Keratinocyte (primary cell): ENCODE measurements at regions not wholly inside any gene's neighbourhood (a gene's known extent, or its start where the extent isn't known, plus 50 kb on each side); places are given as distances from the start of the nearest gene placed in this dataset.

ENCODE experiments used
- DNase-seq: peaks from one replicate; pipeline ENCODE4 v3.0.0-alpha.2; 2011; ENCODE audit warnings: low read depth, missing footprints, low spot score
- FAIRE-seq: peaks from 2 replicates; lab custom pipeline; 2011; peaks lifted over from hg19 to GRCh38; lab: Jason Lieb, UNC
- H2AFZ ChIP-seq: 2 replicates; pipeline ENCODE4 v1.6.0; 2012; ENCODE audit warnings: low read length, control low read depth, inconsistent platforms; ENCODE audit not compliant: control insufficient read depth
- H3K27ac ChIP-seq: 2 replicates; pipeline ENCODE4 v1.5.1; 2011; ENCODE audit warnings: low read length; ENCODE audit not compliant: control insufficient read depth, insufficient read depth
- H3K27me3 ChIP-seq: 3 replicates; pipeline ENCODE4 v1.6.0; 2011; ENCODE audit warnings: low read length; ENCODE audit not compliant: control insufficient read depth, insufficient read depth; ENCODE audit errors: extremely low read depth
- H3K36me3 ChIP-seq, 2 experiments: 2 replicates in 1 of 2; 3 replicates in 1 of 2; pipeline ENCODE4 v1.5.1; 2011; ENCODE audit warnings: low read length in 2 of 2, mild to moderate bottlenecking in 1 of 2; ENCODE audit not compliant: control insufficient read depth in 2 of 2, insufficient read depth in 2 of 2; ENCODE audit errors: extremely low read depth in 1 of 2
- H3K4me1 ChIP-seq: 3 replicates; pipeline ENCODE4 v1.5.1; 2011; ENCODE audit warnings: low read length; ENCODE audit not compliant: control insufficient read depth, insufficient read depth; ENCODE audit errors: extremely low read depth
- H3K4me2 ChIP-seq: 3 replicates; pipeline ENCODE4 v1.6.0; 2011; ENCODE audit warnings: low read depth, low read length; ENCODE audit not compliant: control insufficient read depth, insufficient read depth; ENCODE audit errors: extremely low read depth
- H3K4me3 ChIP-seq, 3 experiments: fragments of 200-600 bp in 1 of 3; sonication (generic) in 1 of 3; 2 replicates in 2 of 3; 3 replicates in 1 of 3; pipeline ENCODE4 v1.5.1; 2011 to 2016; ENCODE audit warnings: low read length in 3 of 3, mild to moderate bottlenecking in 3 of 3, control low read depth in 2 of 3, inconsistent platforms in 1 of 3, low read depth in 1 of 3, mixed read lengths in 1 of 3, mixed run types in 1 of 3, moderate library complexity in 1 of 3; ENCODE audit not compliant: control insufficient read depth in 2 of 3, insufficient read depth in 2 of 3; ENCODE audit errors: extremely low read depth in 1 of 3
- H3K79me2 ChIP-seq: 2 replicates; pipeline ENCODE4 v1.6.0; 2012; ENCODE audit warnings: low read length; ENCODE audit not compliant: control insufficient read depth, insufficient read depth
- H3K9ac ChIP-seq: 3 replicates; pipeline ENCODE4 v1.6.0; 2011; ENCODE audit warnings: low read length; ENCODE audit not compliant: control insufficient read depth, insufficient read depth; ENCODE audit errors: extremely low read depth
- H3K9me1 ChIP-seq: 3 replicates; pipeline ENCODE4 v1.6.0; 2011; ENCODE audit warnings: low read length; ENCODE audit not compliant: control insufficient read depth, insufficient read depth; ENCODE audit errors: extremely low read depth
- H3K9me3 ChIP-seq: 2 replicates; pipeline ENCODE4 v1.5.1; 2012; ENCODE audit warnings: low read depth, low read length; ENCODE audit not compliant: control insufficient read depth
- H4K20me1 ChIP-seq: 3 replicates; pipeline ENCODE4 v1.6.0; 2011; ENCODE audit warnings: low read length; ENCODE audit not compliant: control insufficient read depth, insufficient read depth; ENCODE audit errors: extremely low read depth
- CTCF ChIP-seq, 3 experiments: IDR thresholded peaks in 1 of 3; conservative IDR thresholded peaks in 1 of 3; optimal IDR thresholded peaks in 1 of 3; 2 replicates in 2 of 3; 3 replicates in 1 of 3; pipeline versions ENCODE3 to v1.5.1; 2011; ENCODE audit warnings: low read length in 3 of 3, mild to moderate bottlenecking in 3 of 3, moderate library complexity in 2 of 3, control low read depth in 1 of 3, inconsistent platforms in 1 of 3; ENCODE audit not compliant: insufficient read depth in 2 of 3; ENCODE audit errors: extremely low read depth in 1 of 3
- EZH2 ChIP-seq: IDR thresholded peaks from one replicate; pipeline ENCODE4 v1.6.1; 2012; ENCODE audit warnings: inconsistent platforms, mild to moderate bottlenecking, low read length, moderate library complexity
- dilution Hi-C: fragments of 300-500 bp; cut with MboI; formaldehyde crosslinking; loops from one replicate; pipeline ENCODE4 v1.7.0; 2020; ENCODE audit warnings: low sequenced_read_pairs; ENCODE audit not compliant: extremely low pct_ligation_motif_present

GRCh38 chr9:91074866-91075265, 273.2 kb downstream of the SYK start:
- Histone ChIP-seq H3K79me2 (no peaks in the 10 kb centered on the region), H3K36me3 (no peaks in the 10 kb centered on the region), H2AFZ (no peak overlapping the region), H3K27me3 (no peaks in the 10 kb centered on the region), H3K27ac (no peak overlapping the region), H3K9ac (no peak overlapping the region), H3K4me2 (no peak overlapping the region), H4K20me1 (no peaks in the 10 kb centered on the region), H3K4me1 (peaks cover 5% of the 10 kb centered on the region), H3K9me3 (no peaks in the 10 kb centered on the region), H3K4me3 (no peak overlapping the region), H3K9me1 (no peaks in the 10 kb centered on the region)
- FAIRE-seq (no peak), DNase-seq (no peak)
- dilution Hi-C loops, result no loop called here
- TF ChIP-seq EZH2, result no peak
- TF ChIP-seq CTCF (optimal IDR thresholded peaks at IDR 0.05 in 1 of 3, IDR thresholded peaks at IDR 0.05 in 1 of 3, conservative IDR thresholded peaks at IDR 0.05 in 1 of 3; ENCODE audit: extremely low read depth in 1 of 3, insufficient read depth in 2 of 3, low read length in 3 of 3), result no peak

DNA sequence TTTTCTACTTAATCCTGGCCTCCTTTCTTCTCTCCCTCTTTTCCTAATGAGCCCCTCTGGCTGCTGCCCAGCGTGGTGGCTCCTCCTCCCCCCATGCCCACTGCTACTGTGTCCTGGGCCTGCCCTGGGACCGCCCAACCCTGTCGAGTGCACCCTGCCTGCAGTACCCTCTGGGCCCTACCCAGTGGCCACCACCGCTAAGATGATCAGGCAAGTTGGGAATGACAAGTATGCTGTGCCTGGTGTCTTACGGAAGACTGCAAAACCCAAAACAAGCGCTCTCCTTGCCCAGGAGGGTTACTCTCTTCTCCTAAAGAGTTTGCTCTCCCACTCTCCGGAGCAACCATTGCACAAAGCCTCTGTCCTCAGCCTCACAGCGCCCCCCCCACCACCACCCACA, 273.7 kb downstream of the SYK start:
- H3K27me3 ChIP-seq, result no peaks in the 10 kb centered on the region
- no peak overlapping the region for H3K4me3 ChIP-seq
- dilution Hi-C loops, result no loop called here
- peaks cover 5% of the 10 kb centered on the region for H3K4me1 ChIP-seq
- TF ChIP-seq EZH2, result no peak
- TF ChIP-seq CTCF (optimal IDR thresholded peaks at IDR 0.05 in 1 of 3, IDR thresholded peaks at IDR 0.05 in 1 of 3, conservative IDR thresholded peaks at IDR 0.05 in 1 of 3; ENCODE audit: extremely low read depth in 1 of 3, insufficient read depth in 2 of 3, low read length in 3 of 3), result no peak
- no peak overlapping the region for H2AFZ ChIP-seq
- no peak for DNase-seq
- H3K9ac ChIP-seq, result no peak overlapping the region
- no peaks in the 10 kb centered on the region for H3K9me1 ChIP-seq
- FAIRE-seq, result no peak
- H3K79me2 ChIP-seq, result no peaks in the 10 kb centered on the region
- H3K36me3 ChIP-seq, result no peaks in the 10 kb centered on the region
- H3K9me3 ChIP-seq, result no peaks in the 10 kb centered on the region
- no peak overlapping the region for H3K4me2 ChIP-seq
- H4K20me1 ChIP-seq, result no peaks in the 10 kb centered on the region
- H3K27ac ChIP-seq, result no peak overlapping the region
